HFFc6 (cell line): ENCODE measurements at regions not wholly inside any gene's neighbourhood (a gene's known extent, or its start where the extent isn't known, plus 50 kb on each side); places are given as distances from the start of the nearest gene placed in this dataset.

Experiments
- DNase-seq: peaks from one replicate; pipeline ENCODE4 v3.0.0-alpha.2; 2018
- H3K27ac Mint-ChIP-seq: 2 replicates; pipeline ENCODE4 v1.8.0; 2020; ENCODE audit warnings: mild to moderate bottlenecking, mixed read lengths
- H3K27me3 Mint-ChIP-seq: 2 replicates; pipeline ENCODE4 v1.8.0; 2021; ENCODE audit warnings: mild to moderate bottlenecking, moderate library complexity, mixed read lengths; ENCODE audit not compliant: insufficient read depth
- H3K36me3 Mint-ChIP-seq: 2 replicates; pipeline ENCODE4 v1.8.0; 2021; ENCODE audit warnings: low read depth, mixed read lengths
- H3K4me1 Mint-ChIP-seq: 2 replicates; pipeline ENCODE4 v1.8.0; 2020; ENCODE audit warnings: low read depth, mixed read lengths
- H3K4me3 Mint-ChIP-seq: 2 replicates; pipeline ENCODE4 v1.8.0; 2020; ENCODE audit warnings: mild to moderate bottlenecking, moderate library complexity, mixed read lengths
- H3K9me3 Mint-ChIP-seq: 2 replicates; pipeline ENCODE4 v1.8.0; 2020; ENCODE audit warnings: mild to moderate bottlenecking, mixed read lengths
- CTCF ChIP-seq: fragments of 200-600 bp; sonication (generic); IDR thresholded peaks from 2 replicates; pipeline ENCODE4 v1.5.0; 2021; ENCODE audit warnings: antibody characterized with exemption, mild to moderate bottlenecking

DNA sequence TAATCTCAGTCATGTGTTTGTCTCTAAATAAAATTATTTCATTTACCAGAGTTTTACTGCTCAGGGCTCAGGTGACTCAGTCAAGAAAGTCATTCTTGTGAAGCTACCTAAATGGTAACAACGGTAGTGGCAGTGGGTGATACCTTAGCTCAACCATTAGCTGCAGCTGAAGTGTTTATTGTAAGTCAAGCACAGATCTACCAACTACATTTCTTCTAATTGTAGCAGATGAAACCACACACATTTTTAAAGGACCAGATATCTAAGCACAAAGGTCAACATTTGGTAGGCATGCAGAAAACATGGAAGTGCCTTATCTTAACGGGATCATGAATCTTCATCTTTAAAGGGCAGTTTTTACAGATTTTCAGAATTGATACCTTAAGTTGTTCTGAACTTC is 79.1 kb downstream of the FAT4 start:
- peaks cover 60% of the 10 kb centered on the region for H3K4me1 Mint-ChIP-seq
- no peak for TF ChIP-seq CTCF
- H3K9me3 Mint-ChIP-seq, result peaks cover 7% of the 10 kb centered on the region
- H3K27ac Mint-ChIP-seq, result no peak overlapping the region
- H3K36me3 Mint-ChIP-seq, result peaks cover 13% of the 10 kb centered on the region
- H3K27me3 Mint-ChIP-seq, result no peaks in the 10 kb centered on the region
- no peak for DNase-seq
- H3K4me3 Mint-ChIP-seq, result no peak overlapping the region

DNA sequence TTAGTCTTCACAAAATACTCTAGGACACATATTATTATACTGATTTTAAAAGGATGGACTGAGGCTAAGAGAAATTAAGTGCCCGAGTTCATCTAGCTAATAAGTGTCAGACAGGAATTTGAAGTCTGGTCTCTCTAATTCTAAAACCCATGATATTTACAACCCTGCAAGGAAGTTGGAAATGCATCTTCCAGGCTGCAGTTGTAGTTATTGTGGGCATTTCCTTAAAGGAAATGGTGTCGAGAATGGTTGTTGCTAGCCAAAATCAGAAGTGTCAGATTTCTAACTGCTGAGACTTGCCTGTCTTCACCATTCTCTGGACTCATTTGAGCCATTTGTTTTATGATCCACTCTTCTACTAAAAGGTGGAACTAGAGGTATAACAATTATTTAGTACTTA is 82.5 kb downstream of the FAT4 start:
- peaks cover 40% of the 10 kb centered on the region for H3K4me1 Mint-ChIP-seq

GRCh38 chr4:125398263-125399002 is 83.7 kb downstream of the FAT4 start:
- Mint-ChIP-seq H3K9me3 (no peaks in the 10 kb centered on the region), H3K4me1 (peaks cover 36% of the 10 kb centered on the region), H3K27me3 (no peaks in the 10 kb centered on the region), H3K4me3 (no peak overlapping the region), H3K36me3 (peaks cover 8% of the 10 kb centered on the region; the same call in 1 of the 2 replicates), H3K27ac (no peak overlapping the region)
- no peak for TF ChIP-seq CTCF
- DNase-seq, result no peak

More for the DNA sequence above, 82.5 kb downstream of the FAT4 start:
- H3K4me3 Mint-ChIP-seq, result no peak overlapping the region
- DNase-seq, result no peak
- no peak for TF ChIP-seq CTCF
- H3K27me3 Mint-ChIP-seq, result no peaks in the 10 kb centered on the region
- peaks cover 5% of the 10 kb centered on the region; the same call in 1 of the 2 replicates for H3K36me3 Mint-ChIP-seq
- H3K9me3 Mint-ChIP-seq, result no peaks in the 10 kb centered on the region
- no peak overlapping the region for H3K27ac Mint-ChIP-seq

DNA sequence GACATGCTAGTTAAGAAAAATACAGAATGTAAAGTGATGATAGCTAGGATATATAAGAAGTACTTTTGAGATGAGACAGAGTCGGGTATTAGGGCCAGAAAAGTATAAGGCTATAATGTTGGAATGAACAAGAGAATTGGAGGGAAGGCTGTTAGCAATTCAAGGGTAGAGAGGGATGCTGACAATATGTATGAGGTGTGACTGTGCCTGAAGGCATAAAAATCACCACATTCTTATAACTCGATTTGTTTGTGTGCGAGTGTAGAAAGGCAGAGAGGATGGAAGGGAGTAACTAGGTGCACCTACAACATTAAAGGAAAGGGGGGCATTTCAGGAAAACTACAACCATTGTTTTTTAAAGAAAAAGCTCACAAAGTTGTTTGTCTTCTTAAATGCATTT is 86.0 kb downstream of the FAT4 start:
- TF ChIP-seq CTCF, result no peak
- Mint-ChIP-seq H3K27me3 (no peaks in the 10 kb centered on the region; the same call in 1 of the 2 replicates), H3K27ac (no peak overlapping the region), H3K4me1 (peaks cover 21% of the 10 kb centered on the region), H3K36me3 (peaks cover 10% of the 10 kb centered on the region; the same call in 1 of the 2 replicates), H3K9me3 (no peaks in the 10 kb centered on the region), H3K4me3 (no peak overlapping the region)
- no peak for DNase-seq

GRCh38 chr4:125401784-125402183 is 87.0 kb downstream of the FAT4 start:
- no peak overlapping the region for H3K27ac Mint-ChIP-seq

More at GRCh38 chr4:125401784-125402183, 87.0 kb downstream of the FAT4 start:
- no peaks in the 10 kb centered on the region; the same call in 1 of the 2 replicates for H3K27me3 Mint-ChIP-seq
- H3K36me3 Mint-ChIP-seq, result peaks cover 10% of the 10 kb centered on the region; the same call in 1 of the 2 replicates
- H3K9me3 Mint-ChIP-seq, result no peaks in the 10 kb centered on the region
- peaks cover 21% of the 10 kb centered on the region for H3K4me1 Mint-ChIP-seq
- DNase-seq, result no peak
- H3K4me3 Mint-ChIP-seq, result no peak overlapping the region
- no peak for TF ChIP-seq CTCF
